ENCODE measurements at regions not wholly inside any gene's neighbourhood (a gene's known extent, or its start where the extent isn't known, plus 50 kb on each side); places are given as distances from the start of the nearest gene placed in this dataset.

DNA sequence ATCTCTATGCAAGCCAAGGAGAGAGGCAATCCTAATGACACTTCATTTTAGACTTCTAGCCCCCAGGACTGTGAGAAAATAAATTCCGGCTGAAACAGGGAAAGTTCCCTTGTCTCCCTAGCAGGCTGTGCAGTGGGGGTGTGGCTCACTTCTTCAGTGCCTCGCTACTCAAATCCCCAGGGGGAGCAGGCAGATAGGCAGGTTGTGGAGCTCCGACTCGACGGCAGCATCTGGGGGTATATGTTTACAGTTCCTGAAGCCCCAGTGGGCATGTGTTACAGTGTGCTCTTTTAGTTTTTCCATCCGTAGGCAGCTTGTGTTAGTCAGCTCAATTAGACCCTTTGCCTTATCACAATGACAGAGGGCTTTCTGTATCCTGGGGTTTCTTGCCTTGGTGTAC lies 836.5 kb downstream of the PDCD6IP start:
- TF ChIP-seq, protein P1, sequence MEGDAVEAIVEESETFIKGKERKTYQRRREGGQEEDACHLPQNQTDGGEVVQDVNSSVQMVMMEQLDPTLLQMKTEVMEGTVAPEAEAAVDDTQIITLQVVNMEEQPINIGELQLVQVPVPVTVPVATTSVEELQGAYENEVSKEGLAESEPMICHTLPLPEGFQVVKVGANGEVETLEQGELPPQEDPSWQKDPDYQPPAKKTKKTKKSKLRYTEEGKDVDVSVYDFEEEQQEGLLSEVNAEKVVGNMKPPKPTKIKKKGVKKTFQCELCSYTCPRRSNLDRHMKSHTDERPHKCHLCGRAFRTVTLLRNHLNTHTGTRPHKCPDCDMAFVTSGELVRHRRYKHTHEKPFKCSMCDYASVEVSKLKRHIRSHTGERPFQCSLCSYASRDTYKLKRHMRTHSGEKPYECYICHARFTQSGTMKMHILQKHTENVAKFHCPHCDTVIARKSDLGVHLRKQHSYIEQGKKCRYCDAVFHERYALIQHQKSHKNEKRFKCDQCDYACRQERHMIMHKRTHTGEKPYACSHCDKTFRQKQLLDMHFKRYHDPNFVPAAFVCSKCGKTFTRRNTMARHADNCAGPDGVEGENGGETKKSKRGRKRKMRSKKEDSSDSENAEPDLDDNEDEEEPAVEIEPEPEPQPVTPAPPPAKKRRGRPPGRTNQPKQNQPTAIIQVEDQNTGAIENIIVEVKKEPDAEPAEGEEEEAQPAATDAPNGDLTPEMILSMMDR (IDR thresholded peaks at IDR 0.05; ENCODE audit: extremely low read depth in 1 of 2, insufficient read depth in 1 of 2, low read depth in 1 of 2, low read length in 2 of 2) = no peak
- TF ChIP-seq POLR2A (IDR thresholded peaks at IDR 0.05; ENCODE audit: low read depth, low read length) (no peak), EZH2 (IDR thresholded peaks at IDR 0.05; ENCODE audit: borderline replicate concordance, low read depth, low read length, severe bottlenecking) (no peak)

All from endothelial cell of umbilical vein (primary cell).